B cell (primary cell): ENCODE measurements at regions not wholly inside any gene's neighbourhood (a gene's known extent, or its start where the extent isn't known, plus 50 kb on each side); places are given as distances from the start of the nearest gene placed in this dataset.

Source experiments
- CTCF ChIP-seq: fragments of 200-600 bp; IDR thresholded peaks from one replicate; pipeline ENCODE4 v1.8.0; 2022; ENCODE audit warnings: antibody characterized with exemption, mild to moderate bottlenecking
- EZH2 ChIP-seq: IDR thresholded peaks from 2 replicates; pipeline ENCODE4 v1.6.1; 2012; ENCODE audit warnings: borderline replicate concordance, low read depth, mild to moderate bottlenecking, moderate library complexity, low read length; ENCODE audit not compliant: insufficient read depth, poor library complexity, severe bottlenecking

- no peak for TF ChIP-seq CTCF
- no peak for TF ChIP-seq EZH2
Measured at GRCh38 chr6:167569879-167570278, 245.0 kb downstream of the TTLL2 start.
